ENCODE measurements at regions not wholly inside any gene's neighbourhood (a gene's known extent, or its start where the extent isn't known, plus 50 kb on each side); places are given as distances from the start of the nearest gene placed in this dataset.

DNA sequence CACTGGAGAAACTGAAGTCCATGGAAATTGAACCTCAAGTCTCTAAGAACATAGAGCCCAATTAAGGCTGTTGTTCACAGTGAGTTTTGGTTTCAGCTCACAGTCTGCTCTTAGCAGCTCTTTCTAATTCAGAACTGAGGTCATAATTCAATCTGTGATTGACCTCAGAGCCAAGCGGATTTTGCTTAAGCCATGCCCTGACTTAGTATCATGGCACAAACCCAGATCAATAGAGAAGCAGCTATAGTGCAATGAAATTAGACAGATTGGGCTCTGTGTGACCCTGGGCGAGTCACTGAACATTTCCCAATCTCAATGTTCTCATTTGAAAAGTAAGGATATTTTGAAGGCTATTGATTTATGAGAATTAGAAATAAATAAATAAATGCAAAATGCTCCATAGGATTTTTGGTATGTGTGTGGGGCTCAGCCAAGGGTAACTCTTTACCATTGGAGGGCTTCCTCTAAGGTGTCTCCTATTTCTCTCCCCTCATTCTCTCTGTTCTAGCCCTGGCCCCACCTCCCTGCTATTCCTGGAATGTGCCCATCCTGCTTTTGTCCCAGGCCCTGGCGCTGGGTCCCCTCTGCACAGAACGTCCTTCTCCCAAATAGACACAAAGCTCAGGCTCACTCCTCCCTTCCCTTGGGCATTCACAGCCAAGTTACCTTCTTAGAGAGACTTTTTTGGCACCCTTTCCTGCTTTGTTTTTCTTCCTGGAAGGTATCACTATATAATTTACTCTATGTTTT lies 239.6 kb downstream of the LPIN1 start:
- ChIA-PET CTCF (no interaction called here), POLR2A (no interaction called here)

DNA sequence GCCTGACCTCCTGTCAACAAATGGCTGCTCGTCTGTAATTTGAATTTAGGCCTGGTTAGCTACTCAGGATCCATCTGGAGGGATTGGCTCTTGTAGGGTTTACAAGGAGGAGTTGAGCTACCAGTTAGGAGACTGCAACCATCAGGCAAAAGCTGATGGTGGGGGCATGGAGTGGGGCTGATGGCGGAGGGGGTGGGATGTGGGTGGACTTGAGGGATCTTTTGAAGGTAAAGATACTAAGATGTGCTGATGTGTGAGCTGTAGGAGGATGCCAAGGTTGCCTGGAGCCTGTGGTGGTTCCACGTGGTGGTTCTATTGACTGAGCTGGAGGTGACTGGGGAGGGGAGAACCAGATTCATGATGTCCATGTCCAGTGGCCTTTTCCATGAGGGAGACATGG lies 240.7 kb downstream of the LPIN1 start:
- CTCF ChIA-PET: no interaction called here
- POLR2A ChIA-PET: no interaction called here

DNA sequence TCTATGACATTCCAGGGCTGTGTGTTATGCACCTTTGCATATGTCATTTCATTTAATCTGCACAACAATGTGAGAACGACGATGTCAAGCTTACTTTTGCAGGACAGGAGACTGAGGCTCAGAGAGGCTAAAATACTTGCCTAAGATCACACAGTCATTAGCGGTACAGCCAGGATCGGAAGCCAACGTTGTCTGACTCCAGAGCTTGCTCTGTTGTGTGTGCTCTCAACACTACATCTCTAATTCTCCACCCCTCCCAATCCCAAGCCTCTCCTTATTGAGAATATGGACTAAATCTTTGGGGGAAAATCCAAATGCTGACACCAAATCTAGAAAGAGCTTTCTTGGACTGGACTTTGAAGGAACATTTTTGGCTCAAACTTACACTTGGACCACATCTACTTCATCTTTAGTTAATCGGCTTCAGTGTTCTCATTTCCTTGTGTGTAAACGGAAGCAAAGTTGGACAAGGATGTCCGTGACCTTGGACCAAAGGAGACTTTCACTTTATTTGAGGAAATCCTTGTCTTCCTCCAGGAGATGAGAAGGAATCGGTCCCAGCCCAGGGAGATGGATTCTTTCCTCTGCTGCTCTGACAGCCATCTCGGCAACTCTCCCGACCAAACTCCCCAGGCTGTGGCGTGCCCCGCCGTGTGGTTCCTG lies 242.4 kb downstream of the LPIN1 start:
- ChIA-PET CTCF (no interaction called here), POLR2A (no interaction called here)

DNA sequence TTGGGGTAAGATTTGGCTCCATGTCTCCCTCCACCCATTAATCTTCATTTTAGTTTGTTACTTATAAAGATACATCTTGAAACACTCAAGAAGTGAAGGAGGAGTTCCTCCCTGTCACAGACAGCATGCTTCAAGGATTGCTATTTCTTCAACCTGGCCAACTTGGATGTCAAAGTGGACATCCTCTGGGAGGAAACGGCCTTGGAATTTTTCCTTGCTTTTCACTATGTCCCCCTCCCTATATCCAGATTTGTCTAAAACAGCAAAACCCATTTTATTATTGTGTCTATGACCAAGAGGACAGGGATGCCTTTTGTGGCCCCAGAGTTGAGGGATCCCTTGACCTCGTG lies 242.9 kb downstream of the LPIN1 start:
- ChIA-PET CTCF (no interaction called here), POLR2A (no interaction called here)

DNA sequence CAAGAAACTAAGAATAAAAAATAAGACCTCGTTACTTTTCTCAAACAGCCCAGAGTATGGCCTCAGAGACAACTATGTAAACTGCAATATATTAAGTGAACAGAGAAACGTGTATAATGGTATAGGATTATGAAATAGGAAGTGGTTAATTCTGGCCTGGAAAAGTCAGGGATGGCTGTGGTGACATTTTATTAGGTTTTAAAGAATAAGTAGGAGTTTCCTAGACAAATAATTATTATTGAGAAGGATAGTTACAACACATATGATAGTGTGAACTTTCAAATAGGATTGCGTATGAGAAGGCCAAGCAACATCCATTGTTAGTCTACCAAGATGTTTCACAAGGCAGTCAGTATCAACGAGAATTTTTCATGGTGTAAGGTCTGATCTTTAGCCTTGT lies 244.1 kb downstream of the LPIN1 start:
- ChIA-PET POLR2A (no interaction called here), CTCF (no interaction called here)

DNA sequence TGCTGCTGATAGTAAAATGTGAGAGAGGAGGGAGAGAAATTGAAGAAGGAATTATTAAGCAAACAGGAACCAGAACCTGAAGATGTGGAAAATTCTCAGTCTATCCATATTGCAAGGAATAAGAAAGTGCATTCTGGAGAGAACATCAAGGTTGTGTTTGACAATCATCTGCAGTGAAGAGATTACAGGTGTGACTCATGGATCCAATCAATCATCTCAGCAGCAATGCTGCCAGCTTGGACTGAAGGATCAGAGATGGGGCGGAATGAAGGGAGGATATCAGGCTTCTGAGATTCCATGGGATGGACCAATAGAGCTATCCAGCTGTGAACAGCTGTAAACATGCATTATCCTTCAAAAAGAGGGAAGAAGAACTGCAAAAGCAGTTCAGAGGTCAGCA lies 247.3 kb downstream of the LPIN1 start:
- CTCF ChIA-PET: no interaction called here
- POLR2A ChIA-PET: no interaction called here

DNA sequence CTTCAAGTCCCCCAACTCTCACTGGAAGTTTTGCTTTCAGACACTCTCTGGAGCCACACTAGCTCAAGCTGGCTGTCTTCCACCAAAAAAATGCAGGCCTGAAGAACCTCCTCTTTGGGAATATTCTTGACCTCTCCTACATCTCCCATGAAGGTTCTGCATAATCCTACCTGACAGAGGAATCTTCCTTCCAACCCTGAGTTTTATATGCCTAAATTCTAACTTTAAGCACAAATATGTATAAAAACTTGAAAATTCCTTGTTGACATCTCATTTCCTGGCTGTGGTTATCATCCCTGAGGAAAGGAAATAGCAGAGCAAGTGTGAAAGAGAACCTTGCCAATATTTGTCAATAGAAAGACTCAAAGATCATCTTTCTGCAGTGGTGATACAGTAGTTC lies 249.0 kb downstream of the LPIN1 start:
- CTCF ChIA-PET: no interaction called here
- POLR2A ChIA-PET: no interaction called here

DNA sequence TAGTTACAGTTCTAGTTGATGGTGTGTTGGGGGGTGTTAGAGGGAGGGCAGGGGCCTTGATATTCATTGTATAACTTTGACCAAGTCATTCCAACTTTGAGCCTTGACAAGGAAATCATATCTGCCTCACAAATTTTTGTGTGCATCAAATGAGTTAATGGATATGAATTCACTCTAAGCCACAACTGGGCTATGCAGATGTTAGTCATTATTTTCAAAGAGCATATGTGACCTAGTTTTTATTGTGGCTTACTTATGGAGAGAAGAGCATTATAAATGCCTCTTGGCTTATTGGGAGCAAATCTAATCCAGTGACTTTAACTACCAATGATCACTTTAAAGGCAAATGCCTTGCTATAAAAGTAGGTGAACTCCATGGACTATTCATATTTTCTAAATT lies 250.2 kb downstream of the LPIN1 start:
- CTCF ChIA-PET: no interaction called here
- POLR2A ChIA-PET: no interaction called here

DNA sequence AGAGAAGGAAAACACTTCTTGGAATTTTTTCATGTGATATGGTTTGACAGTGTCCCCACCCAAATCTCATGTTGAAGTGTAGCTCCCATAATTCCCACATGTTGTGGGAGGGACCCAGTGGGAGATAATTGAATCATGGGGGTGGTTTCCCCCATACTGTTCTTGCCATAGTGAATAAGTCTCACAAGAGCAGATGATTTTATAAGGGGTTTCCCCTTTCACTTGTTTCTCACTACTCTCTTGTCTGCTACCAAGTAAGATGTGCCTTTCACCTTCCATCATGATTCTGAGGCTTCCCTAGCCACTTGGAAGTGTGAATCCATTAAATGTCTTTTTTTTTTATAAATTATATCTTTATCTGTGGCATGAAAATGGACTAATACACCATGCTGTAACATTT lies 250.7 kb downstream of the LPIN1 start:
- ChIA-PET CTCF (no interaction called here), POLR2A (no interaction called here)

DNA sequence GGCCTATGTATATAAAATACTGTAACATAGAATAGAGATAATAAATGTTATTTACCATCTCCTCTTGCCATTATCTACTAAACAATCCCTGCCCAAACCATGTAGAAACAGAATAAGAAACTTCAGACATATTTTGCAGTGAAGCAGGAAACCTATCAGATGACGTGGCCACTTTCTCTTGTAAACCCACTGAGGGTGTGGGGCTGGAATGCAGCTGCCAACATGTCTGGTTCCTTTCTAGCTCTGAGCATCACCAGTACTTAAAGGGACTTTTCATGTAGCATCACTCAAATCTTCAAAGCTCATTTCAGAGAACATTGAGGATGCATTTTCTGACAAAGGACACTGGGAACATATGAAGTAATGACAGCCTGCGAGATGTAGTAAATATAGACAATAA lies 251.8 kb downstream of the LPIN1 start:
- CTCF ChIA-PET: no interaction called here

DNA sequence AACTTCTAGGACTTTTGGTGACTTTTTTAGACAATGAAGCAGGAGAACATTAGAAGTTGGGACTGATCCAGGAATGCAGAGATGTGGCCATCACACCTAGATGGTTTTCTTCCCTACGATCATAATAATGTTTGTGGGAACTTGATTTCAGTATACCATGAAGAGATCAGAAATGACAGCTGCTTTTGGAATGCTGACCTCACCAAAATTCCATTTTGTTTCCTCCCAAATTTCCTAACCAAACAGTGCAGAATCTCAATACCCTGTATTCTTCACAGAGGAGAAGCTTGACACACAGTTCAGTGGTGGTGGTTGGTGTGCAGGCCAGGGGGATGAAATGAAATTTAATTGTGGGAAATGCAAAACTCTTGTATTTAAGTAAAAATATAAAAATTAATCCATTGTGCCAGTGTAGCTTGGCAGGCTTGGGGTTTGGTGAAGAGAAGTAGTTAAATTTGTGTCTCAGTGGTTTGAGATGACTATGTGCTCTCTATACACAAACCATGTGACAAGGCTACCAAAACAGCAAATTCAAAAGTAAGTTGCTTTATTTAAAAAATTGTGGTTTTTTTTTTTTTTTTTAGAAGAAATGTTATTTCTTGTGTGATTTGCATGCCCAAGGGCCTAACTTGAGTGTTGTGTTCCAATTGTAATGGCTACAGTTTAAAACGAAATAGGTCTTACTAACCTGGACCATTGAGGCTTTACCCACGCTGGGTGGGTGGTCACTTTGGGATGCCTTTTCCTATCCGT lies 252.4 kb downstream of the LPIN1 start:
- ChIA-PET CTCF (no interaction called here), POLR2A (no interaction called here)

More for the DNA sequence above, 251.8 kb downstream of the LPIN1 start:
- POLR2A ChIA-PET: no interaction called here

DNA sequence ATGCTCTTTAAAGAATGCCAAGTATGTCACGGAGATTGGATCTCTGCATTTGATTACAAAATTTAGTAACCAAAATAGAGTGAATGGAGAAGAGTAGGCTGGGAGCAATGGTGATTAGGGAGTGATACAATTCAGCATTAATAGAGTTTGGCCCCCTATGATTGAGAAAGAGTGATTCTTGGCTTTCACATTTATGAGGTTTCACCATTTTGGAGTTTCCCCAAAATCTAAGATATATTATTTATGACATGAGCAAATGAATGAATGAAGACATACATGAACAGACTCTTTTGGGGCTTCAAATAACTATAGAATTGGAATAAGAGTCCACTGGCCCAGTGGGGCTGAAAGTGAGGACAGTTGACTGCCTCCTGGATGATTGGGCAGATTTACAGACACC lies 255.2 kb downstream of the LPIN1 start:
- CTCF ChIA-PET: no interaction called here
- POLR2A ChIA-PET: no interaction called here

DNA sequence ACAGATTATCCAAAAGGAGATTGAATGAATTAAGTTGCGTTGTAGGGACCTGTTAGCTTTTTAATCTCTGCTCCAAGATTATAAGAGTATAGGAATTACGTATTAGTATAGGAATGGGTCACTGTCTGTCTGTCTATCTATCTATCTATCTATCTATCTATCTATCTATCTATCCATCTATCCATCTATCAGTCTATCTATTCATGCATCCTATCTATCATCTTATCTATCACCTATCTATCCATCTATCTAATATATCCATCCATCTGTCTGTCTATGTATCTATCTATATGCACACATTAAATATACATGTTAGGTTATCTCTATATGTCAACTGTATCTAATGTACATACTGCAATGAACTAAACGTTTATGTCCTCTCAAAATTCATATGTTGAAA lies 255.8 kb downstream of the LPIN1 start:
- POLR2A ChIA-PET: no interaction called here
- CTCF ChIA-PET: no interaction called here

DNA sequence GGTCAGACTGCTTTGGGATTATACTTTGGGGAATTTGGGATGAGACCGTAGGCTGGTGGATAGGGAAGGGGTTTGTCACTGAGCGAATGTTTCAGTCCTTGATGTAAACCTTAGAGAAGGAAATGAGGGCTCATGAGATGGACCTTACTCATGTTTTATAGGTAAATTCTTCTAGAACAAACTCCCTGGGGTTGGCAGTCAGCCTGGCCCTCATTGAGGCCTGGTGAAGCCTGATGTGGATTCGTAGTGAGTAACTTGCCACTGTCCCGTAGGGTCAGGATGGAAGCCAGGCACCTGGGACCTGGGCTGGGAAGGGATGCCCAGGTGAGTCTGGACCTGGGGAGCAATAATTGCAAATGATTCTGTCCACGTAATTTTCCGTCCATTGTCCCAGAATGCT lies 258.3 kb downstream of the LPIN1 start:
- ChIA-PET POLR2A (no interaction called here), CTCF (no interaction called here)

DNA sequence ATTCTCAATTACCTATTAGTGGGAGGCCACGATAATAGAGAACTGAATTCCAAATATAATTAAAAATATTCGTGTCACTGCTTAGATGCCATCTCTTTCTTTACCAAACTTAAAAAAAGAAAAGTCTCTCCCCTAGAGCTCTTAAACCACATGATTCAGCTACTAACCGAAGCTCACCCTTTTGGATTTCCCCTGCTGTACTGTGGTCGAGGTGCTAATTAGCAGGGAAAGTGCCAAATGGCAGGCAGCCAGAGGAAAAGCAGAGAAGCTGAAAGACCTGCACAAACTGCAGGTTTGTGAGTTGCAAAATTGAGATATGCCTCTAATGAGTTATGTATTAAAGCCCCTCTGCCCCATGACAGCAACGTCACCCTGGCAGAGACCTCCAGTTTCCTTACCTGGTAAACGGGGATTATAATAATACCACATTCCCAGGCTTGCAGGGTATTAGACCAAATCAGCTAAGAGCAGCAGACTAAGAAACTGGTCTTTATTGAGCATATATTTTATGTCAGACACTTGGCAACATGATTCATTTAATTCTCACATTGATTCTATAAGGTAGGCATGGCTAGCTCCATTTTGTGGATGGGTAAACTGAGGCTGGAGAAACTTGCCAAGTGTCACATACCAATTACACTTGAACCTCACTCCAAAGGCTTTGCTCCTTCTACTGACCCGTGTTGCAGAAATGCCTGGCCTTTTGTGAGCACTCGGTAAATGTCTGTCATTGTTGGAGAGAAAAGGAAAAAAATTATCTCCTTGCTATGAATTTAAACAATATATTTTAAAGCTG lies 259.7 kb downstream of the LPIN1 start:
- ChIA-PET CTCF (no interaction called here), POLR2A (no interaction called here)

DNA sequence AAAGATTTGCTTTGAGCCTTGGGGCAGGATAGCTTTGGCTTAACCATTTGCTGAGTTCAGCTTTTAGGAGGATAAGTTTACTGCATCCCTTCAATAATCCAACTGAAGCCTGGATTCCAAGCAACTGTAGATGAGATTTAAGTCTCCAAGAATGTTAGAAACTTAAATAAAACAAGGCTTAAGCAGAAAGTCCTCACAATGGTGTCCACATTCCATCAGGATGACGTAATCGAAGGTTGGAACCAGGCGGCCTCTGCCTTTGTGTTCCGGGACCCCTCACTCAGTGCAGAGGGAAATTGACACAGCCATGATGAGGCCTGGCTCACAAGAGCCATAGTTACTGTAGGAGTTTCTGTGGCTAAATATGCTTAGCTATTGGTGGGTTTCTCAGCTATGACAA lies 260.4 kb downstream of the LPIN1 start:
- POLR2A ChIA-PET: no interaction called here
- CTCF ChIA-PET: no interaction called here

DNA sequence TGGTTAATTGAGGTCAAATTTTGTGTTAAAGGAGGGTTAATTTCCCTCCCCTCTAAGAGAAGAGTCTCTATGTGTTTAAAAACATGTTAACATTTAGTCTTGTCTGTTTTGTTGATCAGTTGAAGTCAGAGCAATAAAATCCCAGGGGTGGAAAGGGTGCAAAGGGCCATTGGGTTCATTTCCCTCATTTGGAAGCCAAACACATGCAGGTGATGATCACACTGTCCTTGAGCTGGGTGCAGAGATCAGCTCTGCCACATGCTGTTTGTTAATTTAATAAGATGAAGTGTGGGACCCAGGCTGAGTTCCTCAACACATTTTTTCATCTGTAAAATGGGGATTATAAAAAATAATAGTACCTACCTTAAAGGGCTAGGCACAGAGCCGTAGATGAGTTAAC lies 260.9 kb downstream of the LPIN1 start:
- CTCF ChIA-PET: no interaction called here
- POLR2A ChIA-PET: no interaction called here

DNA sequence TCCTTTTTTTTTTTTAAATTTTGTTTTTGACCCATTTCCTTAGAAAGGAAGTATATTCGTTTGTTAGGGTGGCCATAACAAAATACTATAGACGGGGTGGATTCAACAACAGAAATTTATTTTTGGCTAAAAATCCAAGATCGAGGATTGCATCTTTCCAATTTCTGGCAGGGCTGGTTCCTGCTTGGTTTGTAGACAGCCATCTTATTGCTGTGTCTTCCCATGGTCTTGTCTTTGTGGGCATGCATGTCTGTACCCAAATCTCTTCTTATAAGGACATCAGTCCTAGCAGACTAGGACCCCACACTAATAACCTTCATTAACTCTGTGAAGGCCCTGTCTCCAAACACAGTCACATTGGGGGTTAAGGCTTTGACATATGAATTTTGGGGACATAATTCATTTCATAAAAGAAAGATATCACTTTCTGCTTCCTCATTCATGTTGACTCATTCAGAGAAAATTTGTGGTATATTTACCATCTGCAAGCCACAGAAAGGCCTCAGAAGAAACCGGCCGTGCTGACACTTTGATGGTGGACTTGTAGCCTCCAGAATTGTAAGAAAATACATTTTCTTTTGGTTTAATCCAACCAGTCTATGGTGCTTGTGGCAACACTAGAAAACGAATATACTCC lies 262.1 kb downstream of the LPIN1 start:
- CTCF ChIA-PET: no interaction called here
- POLR2A ChIA-PET: no interaction called here

DNA sequence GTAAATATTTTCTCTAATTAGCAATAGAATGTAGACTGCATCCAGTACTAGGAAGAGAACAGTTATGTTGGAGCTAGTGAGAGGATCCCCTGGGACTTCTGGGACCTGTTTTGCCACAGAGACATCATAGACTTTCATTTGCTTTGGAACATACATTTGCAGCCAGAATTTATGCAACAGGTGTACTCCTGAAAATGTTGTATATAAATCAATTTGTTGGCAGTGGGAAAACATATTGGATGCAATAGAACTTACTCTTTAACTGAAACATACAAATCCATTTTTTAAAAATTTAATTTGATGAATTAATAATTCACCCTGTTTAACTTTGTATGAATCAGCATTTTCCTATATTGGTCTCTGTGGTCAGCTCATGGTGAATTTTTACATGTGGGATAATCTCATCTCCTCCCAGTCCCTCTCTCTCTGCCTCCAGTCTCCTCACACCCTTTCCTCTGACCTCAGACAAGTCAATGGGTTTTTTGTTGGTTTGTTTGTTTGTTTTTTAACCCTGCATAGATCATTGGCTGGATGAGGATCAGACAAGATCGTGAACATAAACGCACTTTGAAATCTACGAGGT lies 263.0 kb downstream of the LPIN1 start:
- ChIA-PET CTCF (interaction anchor here (0.6 kb wide), 1 partner anchor 706 kb away, joined by 4 read pairs; no protein-coding TSS in a partner anchor), POLR2A (no interaction called here)

DNA sequence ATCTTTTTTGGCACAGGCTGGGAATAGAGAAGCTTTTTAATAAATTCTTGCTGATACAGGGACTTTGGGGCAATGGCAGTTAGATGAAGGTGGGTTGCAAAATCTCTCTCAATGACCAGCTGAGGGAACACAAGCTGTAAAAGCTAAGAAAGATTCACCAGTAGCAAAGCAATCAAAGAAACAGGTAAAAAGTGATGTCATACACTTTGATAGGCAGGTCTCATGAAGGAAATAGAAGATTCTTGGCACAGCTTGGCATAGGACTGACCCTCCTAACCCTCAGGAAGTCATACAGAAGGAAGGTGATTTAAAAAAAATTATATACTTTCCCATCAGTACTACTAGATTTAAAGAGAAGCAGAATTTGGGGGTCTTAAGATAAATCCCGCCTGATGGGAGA lies 263.6 kb downstream of the LPIN1 start:
- CTCF ChIA-PET: interaction anchor here (0.6 kb wide), 1 partner anchor 706 kb away, joined by 4 read pairs; no protein-coding TSS in a partner anchor
- POLR2A ChIA-PET: no interaction called here

Measured in activated CD8-positive, alpha-beta memory T cell treated with anti-CD3 and anti-CD28 coated beads for 36 hours (primary cell).